HFFc6 (cell line): ENCODE measurements at regions not wholly inside any gene's neighbourhood (a gene's known extent, or its start where the extent isn't known, plus 50 kb on each side); places are given as distances from the start of the nearest gene placed in this dataset.

Experiments used
- DNase-seq: peaks from one replicate; pipeline ENCODE4 v3.0.0-alpha.2; 2018
- H3K27ac Mint-ChIP-seq: 2 replicates; pipeline ENCODE4 v1.8.0; 2020; ENCODE audit warnings: mild to moderate bottlenecking, mixed read lengths
- H3K27me3 Mint-ChIP-seq: 2 replicates; pipeline ENCODE4 v1.8.0; 2021; ENCODE audit warnings: mild to moderate bottlenecking, moderate library complexity, mixed read lengths; ENCODE audit not compliant: insufficient read depth
- H3K36me3 Mint-ChIP-seq: 2 replicates; pipeline ENCODE4 v1.8.0; 2021; ENCODE audit warnings: low read depth, mixed read lengths
- H3K4me1 Mint-ChIP-seq: 2 replicates; pipeline ENCODE4 v1.8.0; 2020; ENCODE audit warnings: low read depth, mixed read lengths
- H3K4me3 Mint-ChIP-seq: 2 replicates; pipeline ENCODE4 v1.8.0; 2020; ENCODE audit warnings: mild to moderate bottlenecking, moderate library complexity, mixed read lengths
- H3K9me3 Mint-ChIP-seq: 2 replicates; pipeline ENCODE4 v1.8.0; 2020; ENCODE audit warnings: mild to moderate bottlenecking, mixed read lengths
- CTCF ChIP-seq: fragments of 200-600 bp; sonication (generic); IDR thresholded peaks from 2 replicates; pipeline ENCODE4 v1.5.0; 2021; ENCODE audit warnings: antibody characterized with exemption, mild to moderate bottlenecking

- H3K9me3 Mint-ChIP-seq = no peaks in the 10 kb centered on the region
- no peaks in the 10 kb centered on the region; the same call in 1 of the 2 replicates for H3K27me3 Mint-ChIP-seq
- TF ChIP-seq CTCF = peak; percentile 37
- H3K27ac Mint-ChIP-seq = peak overlapping the region; percentile 71
- no peaks in the 10 kb centered on the region for H3K36me3 Mint-ChIP-seq
- no peak overlapping the region for H3K4me3 Mint-ChIP-seq
- peaks cover 90% of the 10 kb centered on the region for H3K4me1 Mint-ChIP-seq
- DNase-seq = peak; percentile 61
Observed at GRCh38 chr6:44052419-44053023, 74.7 kb downstream of the MRPL14 start.

GRCh38 chr6:44051515-44051914 lies 75.7 kb downstream of the MRPL14 start:
- Mint-ChIP-seq H3K4me3 (no peak overlapping the region), H3K27ac (peak overlapping the region; percentile 71), H3K4me1 (peaks cover 87% of the 10 kb centered on the region), H3K27me3 (no peaks in the 10 kb centered on the region; the same call in 1 of the 2 replicates), H3K9me3 (no peaks in the 10 kb centered on the region), H3K36me3 (no peaks in the 10 kb centered on the region)
- DNase-seq = peak; percentile 76
- TF ChIP-seq CTCF = no peak

DNA sequence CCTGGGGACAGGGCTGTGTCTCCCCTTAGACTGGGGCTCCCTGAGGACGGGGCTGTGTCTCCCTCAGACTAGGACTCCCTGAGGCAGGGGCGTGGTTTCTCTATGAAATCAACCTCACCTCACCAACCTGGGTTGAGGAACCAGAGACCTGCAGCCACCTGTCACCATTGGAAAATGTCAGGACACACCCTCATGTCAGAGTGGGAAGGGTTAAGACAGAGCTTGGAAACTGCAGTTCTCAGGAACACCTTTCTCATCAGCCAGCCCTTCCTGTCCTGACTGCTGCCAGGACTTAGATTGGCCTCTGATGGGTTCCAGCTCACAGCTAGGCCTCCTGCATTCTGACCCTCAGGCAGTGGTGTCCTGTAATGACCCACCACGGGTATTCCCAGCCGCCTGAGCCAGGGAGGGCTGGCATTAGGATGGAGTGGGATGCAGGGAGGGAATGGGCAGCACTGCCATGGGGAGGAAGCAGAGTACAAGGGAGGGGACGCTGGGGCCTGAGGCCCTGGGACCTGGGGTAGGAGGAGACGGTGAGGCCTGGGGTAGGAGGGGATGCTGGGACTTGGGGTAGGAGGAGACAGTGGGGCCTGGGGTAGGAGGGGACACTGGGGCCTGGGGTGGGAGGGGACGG lies 76.3 kb downstream of the MRPL14 start:
- Mint-ChIP-seq H3K4me1 (peaks cover 82% of the 10 kb centered on the region), H3K36me3 (no peaks in the 10 kb centered on the region), H3K27ac (peak overlapping the region; percentile 71), H3K9me3 (no peaks in the 10 kb centered on the region), H3K4me3 (no peak overlapping the region), H3K27me3 (no peaks in the 10 kb centered on the region; the same call in 1 of the 2 replicates)
- TF ChIP-seq CTCF = no peak
- no peak for DNase-seq

GRCh38 chr6:44049989-44050871 lies 77.0 kb downstream of the MRPL14 start:
- H3K4me3 Mint-ChIP-seq = no peak overlapping the region
- peaks cover 76% of the 10 kb centered on the region for H3K4me1 Mint-ChIP-seq
- H3K27me3 Mint-ChIP-seq = no peaks in the 10 kb centered on the region; the same call in 1 of the 2 replicates
- H3K9me3 Mint-ChIP-seq = no peaks in the 10 kb centered on the region
- TF ChIP-seq CTCF = no peak
- H3K36me3 Mint-ChIP-seq = no peaks in the 10 kb centered on the region
- H3K27ac Mint-ChIP-seq = peak overlapping the region; percentile 24; the same call in 1 of the 2 replicates
- DNase-seq = no peak

DNA sequence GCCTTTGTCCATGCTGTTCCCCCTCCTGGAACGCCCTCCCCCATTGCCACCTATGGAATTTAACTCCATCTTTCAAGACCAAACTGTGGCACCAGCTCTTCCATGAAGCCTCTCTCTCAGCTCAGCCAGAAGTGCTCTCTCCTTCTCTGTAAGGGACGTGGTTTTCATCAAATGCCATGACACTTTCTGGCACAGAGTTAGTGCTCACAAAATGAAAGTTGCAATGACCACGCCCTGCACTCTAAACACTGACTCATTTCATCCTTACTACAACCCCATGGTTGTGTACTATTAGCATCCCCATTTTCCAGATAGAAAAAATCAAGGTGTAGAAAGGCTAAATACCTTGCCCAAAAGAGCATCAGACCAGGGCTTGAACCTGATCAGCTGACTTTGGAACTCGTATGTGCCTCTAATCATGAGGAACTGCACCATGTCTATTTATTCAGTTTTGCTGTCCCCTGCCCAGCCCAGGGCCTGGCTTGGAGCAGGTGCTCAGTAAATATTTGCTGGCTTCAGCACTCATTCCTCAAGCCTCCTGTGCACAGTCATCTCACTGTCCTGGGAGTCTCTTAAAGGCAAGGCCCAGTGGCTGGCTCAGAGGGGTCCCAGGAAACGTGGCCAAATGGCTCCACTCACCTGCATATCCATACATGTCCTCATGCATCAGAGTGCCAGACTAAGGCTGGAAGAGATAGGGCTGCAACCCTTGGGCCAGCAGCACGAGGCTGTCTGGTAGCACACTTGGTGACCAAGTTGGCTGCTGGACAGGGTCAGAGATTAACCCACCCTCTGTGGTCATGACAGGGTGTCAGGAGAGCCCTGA lies 77.9 kb downstream of the MRPL14 start:
- no peak for TF ChIP-seq CTCF
- Mint-ChIP-seq H3K36me3 (no peaks in the 10 kb centered on the region), H3K9me3 (no peaks in the 10 kb centered on the region), H3K27ac (peak overlapping the region; percentile 67; the same call in 1 of the 2 replicates), H3K27me3 (no peaks in the 10 kb centered on the region; the same call in 1 of the 2 replicates), H3K4me1 (peaks cover 67% of the 10 kb centered on the region), H3K4me3 (peak overlapping the region; percentile 37; the same call in 1 of the 2 replicates)
- DNase-seq = no peak
